ENCODE measurements at regions not wholly inside any gene's neighbourhood (a gene's known extent, or its start where the extent isn't known, plus 50 kb on each side); places are given as distances from the start of the nearest gene placed in this dataset.

GRCh38 chr18:24677011-24677410 is 216.6 kb downstream of the HRH4 start:
- intact Hi-C loops (cut with DNase I; ENCODE audit: low total_unique reads): no loop called here
- H3K9me3 ChIP-seq: peaks cover 0 to 8% of the 10 kb centered on the region in 2 donors
- TF ChIP-seq CTCF (IDR thresholded peaks at IDR 0.05): no peak
- H3K4me1 ChIP-seq: no peaks in the 10 kb centered on the region
- H3K27ac ChIP-seq: no peak overlapping the region
- no peak overlapping the region for H3K4me3 ChIP-seq
- DNase-seq (ENCODE audit: low spot score in 2 of 2): no peak
- no peaks in the 10 kb centered on the region for H3K27me3 ChIP-seq
- H3K36me3 ChIP-seq: no peaks in the 10 kb centered on the region

DNA sequence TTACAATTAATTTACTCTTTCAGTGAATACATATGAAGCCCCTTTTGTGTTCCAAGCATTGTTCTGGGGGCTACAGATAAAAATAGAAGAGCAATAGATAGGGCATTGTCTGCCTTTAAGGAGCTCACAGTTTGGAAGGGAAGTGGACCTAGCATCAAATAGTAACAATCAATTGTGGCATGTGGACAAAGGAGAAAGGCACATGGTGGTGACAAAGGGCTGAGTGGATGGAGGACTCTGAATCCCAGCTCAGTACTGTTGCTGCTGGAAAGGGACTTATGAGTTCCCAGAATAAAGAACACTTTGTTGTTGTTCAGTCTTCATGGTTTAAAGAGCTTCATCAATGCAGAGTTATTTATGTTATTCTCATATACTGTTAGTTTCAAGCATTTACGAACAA is 217.7 kb downstream of the HRH4 start:
- DNase-seq (ENCODE audit: low spot score in 2 of 2): no peak
- Histone ChIP-seq H3K27me3 (no peaks in the 10 kb centered on the region), H3K36me3 (no peaks in the 10 kb centered on the region), H3K4me1 (no peaks in the 10 kb centered on the region), H3K9me3 (peaks cover 0 to 8% of the 10 kb centered on the region in 2 donors), H3K4me3 (no peak overlapping the region), H3K27ac (no peak overlapping the region)
- intact Hi-C loops (cut with DNase I; ENCODE audit: low total_unique reads): no loop called here
- TF ChIP-seq POLR2AphosphoS5 (IDR thresholded peaks at IDR 0.05) (no peak), CTCF (IDR thresholded peaks at IDR 0.05) (no peak), POLR2A (IDR thresholded peaks at IDR 0.05) (no peak)

- intact Hi-C loops (cut with DNase I; ENCODE audit: low total_unique reads): no loop called here
- H3K4me1 ChIP-seq: no peaks in the 10 kb centered on the region
- no peak for DNase-seq (ENCODE audit: low spot score in 2 of 2)
- H3K9me3 ChIP-seq: peaks cover 0 to 8% of the 10 kb centered on the region in 2 donors
- no peak overlapping the region for H3K4me3 ChIP-seq
- no peaks in the 10 kb centered on the region for H3K27me3 ChIP-seq
- no peak overlapping the region for H3K27ac ChIP-seq
- no peak for TF ChIP-seq POLR2A (IDR thresholded peaks at IDR 0.05)
- TF ChIP-seq POLR2AphosphoS5 (IDR thresholded peaks at IDR 0.05): no peak
- no peaks in the 10 kb centered on the region for H3K36me3 ChIP-seq
Measured at GRCh38 chr18:24678626-24679025, 218.2 kb downstream of the HRH4 start.

DNA sequence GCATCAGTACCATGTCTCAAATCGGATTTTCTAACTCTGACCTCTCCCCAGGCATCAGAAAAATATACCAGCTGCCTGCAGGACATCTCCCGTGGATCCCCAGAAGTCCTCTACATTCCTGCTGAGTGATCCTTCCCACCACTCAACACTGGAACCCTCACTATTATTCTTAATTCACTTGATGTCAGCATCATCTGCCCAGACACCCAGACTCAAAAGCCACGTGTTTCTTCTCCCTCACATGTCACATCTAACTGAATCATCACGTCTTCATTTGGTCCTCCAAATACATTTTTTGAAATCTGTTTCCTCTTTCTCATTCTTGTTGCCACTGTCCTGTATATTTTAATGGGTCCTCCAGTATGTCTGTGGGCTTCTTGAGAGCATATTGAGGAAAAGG is 218.6 kb downstream of the HRH4 start:
- H3K27ac ChIP-seq: no peak overlapping the region
- no peaks in the 10 kb centered on the region for H3K36me3 ChIP-seq
- peaks cover 0 to 8% of the 10 kb centered on the region in 2 donors for H3K9me3 ChIP-seq
- H3K27me3 ChIP-seq: no peaks in the 10 kb centered on the region
- no peaks in the 10 kb centered on the region for H3K4me1 ChIP-seq
- TF ChIP-seq POLR2AphosphoS5 (IDR thresholded peaks at IDR 0.05) (no peak), CTCF (IDR thresholded peaks at IDR 0.05) (no peak), POLR2A (IDR thresholded peaks at IDR 0.05) (no peak)
- DNase-seq (ENCODE audit: low spot score in 2 of 2): no peak
- intact Hi-C loops (cut with DNase I; ENCODE audit: low total_unique reads): no loop called here
- H3K4me3 ChIP-seq: no peak overlapping the region

DNA sequence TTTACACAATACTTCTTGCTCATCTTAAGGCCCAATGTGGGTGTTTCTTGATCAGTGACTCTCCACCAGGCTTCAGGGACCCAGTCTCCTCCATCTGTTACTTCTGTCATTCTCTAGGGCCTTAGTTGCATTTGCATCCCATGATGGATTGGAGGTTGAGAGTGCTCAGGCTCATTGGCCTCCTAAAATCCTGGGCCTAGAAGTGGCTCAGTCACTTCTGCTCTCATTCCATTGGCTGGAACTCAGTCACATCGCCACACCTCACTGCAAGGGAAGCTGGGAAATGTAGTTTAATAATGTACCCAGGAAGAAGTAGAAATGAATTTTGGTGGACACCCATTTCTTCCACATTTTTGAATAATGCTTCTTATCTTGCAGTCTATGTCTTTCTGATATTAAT is 223.5 kb downstream of the HRH4 start:
- Histone ChIP-seq H3K9me3 (peaks cover 0 to 8% of the 10 kb centered on the region in 2 donors), H3K36me3 (no peaks in the 10 kb centered on the region), H3K4me1 (no peaks in the 10 kb centered on the region), H3K27me3 (no peaks in the 10 kb centered on the region), H3K4me3 (no peak overlapping the region), H3K27ac (no peak overlapping the region)
- no peak for DNase-seq (ENCODE audit: low spot score in 2 of 2)
- intact Hi-C loops (cut with DNase I; ENCODE audit: low total_unique reads): no loop called here
- TF ChIP-seq CTCF (IDR thresholded peaks at IDR 0.05) (no peak), POLR2AphosphoS5 (IDR thresholded peaks at IDR 0.05) (no peak), POLR2A (IDR thresholded peaks at IDR 0.05) (no peak)
